ENCODE measurements at regions not wholly inside any gene's neighbourhood (a gene's known extent, or its start where the extent isn't known, plus 50 kb on each side); places are given as distances from the start of the nearest gene placed in this dataset.

- TF ChIP-seq GATA2 (IDR thresholded peaks at IDR 0.05; ENCODE audit: low read depth, low read length) (no peak), GATA3 (IDR thresholded peaks at IDR 0.05; ENCODE audit: low read depth, low read length) (no peak)
These were observed 1124.3 kb downstream of the BRD1 start for GRCh38 chr22:48703265-48703941.
